HepG2 (cell line): ENCODE measurements at regions not wholly inside any gene's neighbourhood (a gene's known extent, or its start where the extent isn't known, plus 50 kb on each side); places are given as distances from the start of the nearest gene placed in this dataset.

ENCODE experiments used
- POLR2AphosphoS5 ChIP-seq: IDR thresholded peaks from 2 replicates; pipeline ENCODE4 v1.6.1; 2012; ENCODE audit warnings: low read depth, low read length
- TF ChIP-seq, protein P1 (sequence below), 2 experiments: IDR thresholded peaks; 2 replicates each; pipeline ENCODE4 v1.6.1; 2011 to 2012; ENCODE audit warnings: low read length in 2 of 2, borderline replicate concordance in 1 of 2, low read depth in 1 of 2, mild to moderate bottlenecking in 1 of 2, moderate library complexity in 1 of 2

DNA sequence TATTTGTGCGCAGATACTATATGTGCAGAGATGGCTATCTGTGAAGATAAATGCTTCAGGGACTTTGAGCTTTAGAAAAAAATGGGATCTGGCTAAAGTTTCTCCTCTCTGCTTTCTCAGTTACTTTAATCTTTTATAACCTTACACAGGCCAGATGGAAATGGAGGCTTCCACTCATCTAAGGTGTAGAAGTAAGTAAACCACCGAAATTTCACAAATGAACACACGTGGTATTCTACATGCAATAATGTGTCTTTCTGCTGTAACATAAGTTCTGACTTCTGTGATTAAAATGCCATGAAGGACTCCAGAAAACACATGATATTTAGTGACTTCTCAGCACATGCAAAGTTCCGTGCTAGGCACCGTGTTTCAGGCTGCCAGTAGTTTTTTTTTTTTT, 99.1 kb upstream of the FOXN3 start:
- TF ChIP-seq, protein P1, sequence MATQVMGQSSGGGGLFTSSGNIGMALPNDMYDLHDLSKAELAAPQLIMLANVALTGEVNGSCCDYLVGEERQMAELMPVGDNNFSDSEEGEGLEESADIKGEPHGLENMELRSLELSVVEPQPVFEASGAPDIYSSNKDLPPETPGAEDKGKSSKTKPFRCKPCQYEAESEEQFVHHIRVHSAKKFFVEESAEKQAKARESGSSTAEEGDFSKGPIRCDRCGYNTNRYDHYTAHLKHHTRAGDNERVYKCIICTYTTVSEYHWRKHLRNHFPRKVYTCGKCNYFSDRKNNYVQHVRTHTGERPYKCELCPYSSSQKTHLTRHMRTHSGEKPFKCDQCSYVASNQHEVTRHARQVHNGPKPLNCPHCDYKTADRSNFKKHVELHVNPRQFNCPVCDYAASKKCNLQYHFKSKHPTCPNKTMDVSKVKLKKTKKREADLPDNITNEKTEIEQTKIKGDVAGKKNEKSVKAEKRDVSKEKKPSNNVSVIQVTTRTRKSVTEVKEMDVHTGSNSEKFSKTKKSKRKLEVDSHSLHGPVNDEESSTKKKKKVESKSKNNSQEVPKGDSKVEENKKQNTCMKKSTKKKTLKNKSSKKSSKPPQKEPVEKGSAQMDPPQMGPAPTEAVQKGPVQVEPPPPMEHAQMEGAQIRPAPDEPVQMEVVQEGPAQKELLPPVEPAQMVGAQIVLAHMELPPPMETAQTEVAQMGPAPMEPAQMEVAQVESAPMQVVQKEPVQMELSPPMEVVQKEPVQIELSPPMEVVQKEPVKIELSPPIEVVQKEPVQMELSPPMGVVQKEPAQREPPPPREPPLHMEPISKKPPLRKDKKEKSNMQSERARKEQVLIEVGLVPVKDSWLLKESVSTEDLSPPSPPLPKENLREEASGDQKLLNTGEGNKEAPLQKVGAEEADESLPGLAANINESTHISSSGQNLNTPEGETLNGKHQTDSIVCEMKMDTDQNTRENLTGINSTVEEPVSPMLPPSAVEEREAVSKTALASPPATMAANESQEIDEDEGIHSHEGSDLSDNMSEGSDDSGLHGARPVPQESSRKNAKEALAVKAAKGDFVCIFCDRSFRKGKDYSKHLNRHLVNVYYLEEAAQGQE (IDR thresholded peaks at IDR 0.05; ENCODE audit: borderline replicate concordance in 1 of 2, low read depth in 1 of 2, low read length in 2 of 2): no peak
- TF ChIP-seq POLR2AphosphoS5: no peak
